HG02973 (cell line): ENCODE measurements at regions not wholly inside any gene's neighbourhood (a gene's known extent, or its start where the extent isn't known, plus 50 kb on each side); places are given as distances from the start of the nearest gene placed in this dataset.
"Not testable (repeated sequence)": the region's sequence is repeated elsewhere in the genome, so short reads cannot be mapped to it uniquely, and the experiment has no call there.

Source experiments
- ATAC-seq: cut with Tn5 transposase; IDR thresholded peaks from one replicate; pipeline ENCODE4 v1.9.1; 2021; ENCODE audit warnings: moderate library complexity; ENCODE audit not compliant: unreplicated experiment

- ATAC-seq: no peak
These were observed 269.9 kb upstream of the PDZRN3 start for GRCh38 chr3:73894474-73895213.

GRCh38 chr3:73893089-73893488 is 268.3 kb upstream of the PDZRN3 start:
- no peak for ATAC-seq

- ATAC-seq: no peak
These were observed 261.1 kb upstream of the PDZRN3 start for GRCh38 chr3:73885862-73886261.

- no peak for ATAC-seq
These were observed 259.6 kb upstream of the PDZRN3 start for GRCh38 chr3:73884361-73884760.

GRCh38 chr3:73883497-73883896 is 258.8 kb upstream of the PDZRN3 start:
- no peak for ATAC-seq

GRCh38 chr3:73874606-73875369 is 250.0 kb upstream of the PDZRN3 start:
- no peak for ATAC-seq

- ATAC-seq: no peak
These were observed 249.4 kb upstream of the PDZRN3 start for GRCh38 chr3:73874161-73874560.

- ATAC-seq: no peak
These were observed 244.1 kb upstream of the PDZRN3 start for GRCh38 chr3:73868688-73869315.

GRCh38 chr3:73867524-73867923 is 242.8 kb upstream of the PDZRN3 start:
- no peak for ATAC-seq

GRCh38 chr3:73866846-73867245 is 242.1 kb upstream of the PDZRN3 start:
- ATAC-seq: no peak

GRCh38 chr3:73863546-73864079 is 238.9 kb upstream of the PDZRN3 start:
- ATAC-seq: no peak

GRCh38 chr3:73855813-73856212 is 231.1 kb upstream of the PDZRN3 start:
- ATAC-seq: no peak

- no peak for ATAC-seq
These were observed 223.6 kb upstream of the PDZRN3 start for GRCh38 chr3:73848173-73848906.

- no peak for ATAC-seq
These were observed 222.2 kb upstream of the PDZRN3 start for GRCh38 chr3:73846951-73847350.

GRCh38 chr3:73839032-73839431 is 214.3 kb upstream of the PDZRN3 start:
- no peak for ATAC-seq

- no peak for ATAC-seq
These were observed 211.2 kb upstream of the PDZRN3 start for GRCh38 chr3:73835945-73836344.

GRCh38 chr3:73832426-73832825 is 207.7 kb upstream of the PDZRN3 start:
- ATAC-seq: no peak

- no peak for ATAC-seq
These were observed 203.6 kb upstream of the PDZRN3 start for GRCh38 chr3:73828348-73828747.

GRCh38 chr3:73827725-73828211 is 203.0 kb upstream of the PDZRN3 start:
- no peak for ATAC-seq

GRCh38 chr3:73827204-73827603 is 202.5 kb upstream of the PDZRN3 start:
- no peak for ATAC-seq

GRCh38 chr3:73820896-73821295 is 196.2 kb upstream of the PDZRN3 start:
- not testable (repeated sequence) for ATAC-seq
